Activated effector memory CD4-positive, alpha-beta T cell treated with anti-CD3 and anti-CD28 coated beads, Interleukin-2, amount 50 U/mL, for 16 hours (primary cell): ENCODE measurements at regions not wholly inside any gene's neighbourhood (a gene's known extent, or its start where the extent isn't known, plus 50 kb on each side); places are given as distances from the start of the nearest gene placed in this dataset.

Source experiments
- DNase-seq: peaks from one replicate; pipeline ENCODE4 v3.0.0-alpha.2; 2020

GRCh38 chr1:191852907-191853306 is 305.4 kb upstream of the RGS18 start:
- DNase-seq = no peak

GRCh38 chr1:191857600-191857999 is 300.7 kb upstream of the RGS18 start:
- no peak for DNase-seq

GRCh38 chr1:191865479-191865878 is 292.8 kb upstream of the RGS18 start:
- no peak for DNase-seq

- no peak for DNase-seq
Observed at GRCh38 chr1:191866155-191866554, 292.1 kb upstream of the RGS18 start.

GRCh38 chr1:191869790-191870312 is 288.4 kb upstream of the RGS18 start:
- DNase-seq = no peak

GRCh38 chr1:191870490-191870889 is 287.8 kb upstream of the RGS18 start:
- DNase-seq = no peak

GRCh38 chr1:191875994-191876393 is 282.3 kb upstream of the RGS18 start:
- DNase-seq = no peak

- DNase-seq = no peak
Observed at GRCh38 chr1:191876631-191877030, 281.6 kb upstream of the RGS18 start.

- no peak for DNase-seq
Observed at GRCh38 chr1:191882870-191883269, 275.4 kb upstream of the RGS18 start.

GRCh38 chr1:191886977-191887376 is 271.3 kb upstream of the RGS18 start:
- DNase-seq = no peak

- no peak for DNase-seq
Observed at GRCh38 chr1:191888996-191889622, 269.2 kb upstream of the RGS18 start.

GRCh38 chr1:191889623-191890003 is 268.6 kb upstream of the RGS18 start:
- no peak for DNase-seq

GRCh38 chr1:191890433-191891088 is 267.7 kb upstream of the RGS18 start:
- DNase-seq = no peak

GRCh38 chr1:191892716-191893115 is 265.5 kb upstream of the RGS18 start:
- DNase-seq = no peak

GRCh38 chr1:191895049-191895448 is 263.2 kb upstream of the RGS18 start:
- no peak for DNase-seq

GRCh38 chr1:191895462-191896058 is 262.7 kb upstream of the RGS18 start:
- no peak for DNase-seq

GRCh38 chr1:191897134-191897533 is 261.1 kb upstream of the RGS18 start:
- DNase-seq = no peak

GRCh38 chr1:191901651-191902050 is 256.6 kb upstream of the RGS18 start:
- DNase-seq = no peak

- DNase-seq = no peak
Observed at GRCh38 chr1:191904991-191905390, 253.3 kb upstream of the RGS18 start.

GRCh38 chr1:191905781-191906180 is 252.5 kb upstream of the RGS18 start:
- no peak for DNase-seq

- no peak for DNase-seq
Observed at GRCh38 chr1:191907121-191907520, 251.1 kb upstream of the RGS18 start.

- no peak for DNase-seq
Observed at GRCh38 chr1:191910245-191910644, 248.0 kb upstream of the RGS18 start.

GRCh38 chr1:191912517-191912916 is 245.7 kb upstream of the RGS18 start:
- no peak for DNase-seq

GRCh38 chr1:191913260-191913977 is 244.8 kb upstream of the RGS18 start:
- no peak for DNase-seq
